Erythroblast (primary cell): ENCODE measurements at regions not wholly inside any gene's neighbourhood (a gene's known extent, or its start where the extent isn't known, plus 50 kb on each side); places are given as distances from the start of the nearest gene placed in this dataset.

ENCODE experiments used
- GATA1 ChIP-seq: IDR thresholded peaks from 2 replicates; pipeline ENCODE4 v1.6.1; 2011; ENCODE audit warnings: low read depth, mild to moderate bottlenecking, control low read depth, low read length, moderate library complexity
- POLR2A ChIP-seq: IDR thresholded peaks from 2 replicates; pipeline ENCODE4 v1.6.1; 2011; ENCODE audit warnings: mild to moderate bottlenecking, low read length

- TF ChIP-seq POLR2A: no peak
- TF ChIP-seq GATA1: no peak
Measured at GRCh38 chr15:97731859-97732258, 228.6 kb upstream of the ARRDC4 start.
